Hepatocyte (in vitro differentiated cells): ENCODE measurements at regions not wholly inside any gene's neighbourhood (a gene's known extent, or its start where the extent isn't known, plus 50 kb on each side); places are given as distances from the start of the nearest gene placed in this dataset.

Source experiments
- EZH2 ChIP-seq: fragments of 200-600 bp; sonication (generic); IDR thresholded peaks from 2 replicates; pipeline ENCODE4 v1.6.1; 2016; ENCODE audit warnings: antibody characterized with exemption, mild to moderate bottlenecking, borderline replicate concordance
- EZH2phosphoT487 ChIP-seq: fragments of 200-600 bp; sonication (generic); IDR thresholded peaks from one replicate; pipeline ENCODE4 v1.6.1; 2018; ENCODE audit warnings: antibody characterized with exemption, mild to moderate bottlenecking, low read depth, moderate library complexity; ENCODE audit not compliant: unreplicated experiment, severe bottlenecking
- TF ChIP-seq, protein P1 (sequence below): fragments of 200-600 bp; sonication (generic); IDR thresholded peaks from 2 replicates; pipeline ENCODE4 v1.5.1; 2016; ENCODE audit warnings: antibody characterized with exemption, mild to moderate bottlenecking; ENCODE audit not compliant: poor library complexity

GRCh38 chr2:41965173-41965908, 82.5 kb upstream of the PKDCC start:
- TF ChIP-seq, protein P1, sequence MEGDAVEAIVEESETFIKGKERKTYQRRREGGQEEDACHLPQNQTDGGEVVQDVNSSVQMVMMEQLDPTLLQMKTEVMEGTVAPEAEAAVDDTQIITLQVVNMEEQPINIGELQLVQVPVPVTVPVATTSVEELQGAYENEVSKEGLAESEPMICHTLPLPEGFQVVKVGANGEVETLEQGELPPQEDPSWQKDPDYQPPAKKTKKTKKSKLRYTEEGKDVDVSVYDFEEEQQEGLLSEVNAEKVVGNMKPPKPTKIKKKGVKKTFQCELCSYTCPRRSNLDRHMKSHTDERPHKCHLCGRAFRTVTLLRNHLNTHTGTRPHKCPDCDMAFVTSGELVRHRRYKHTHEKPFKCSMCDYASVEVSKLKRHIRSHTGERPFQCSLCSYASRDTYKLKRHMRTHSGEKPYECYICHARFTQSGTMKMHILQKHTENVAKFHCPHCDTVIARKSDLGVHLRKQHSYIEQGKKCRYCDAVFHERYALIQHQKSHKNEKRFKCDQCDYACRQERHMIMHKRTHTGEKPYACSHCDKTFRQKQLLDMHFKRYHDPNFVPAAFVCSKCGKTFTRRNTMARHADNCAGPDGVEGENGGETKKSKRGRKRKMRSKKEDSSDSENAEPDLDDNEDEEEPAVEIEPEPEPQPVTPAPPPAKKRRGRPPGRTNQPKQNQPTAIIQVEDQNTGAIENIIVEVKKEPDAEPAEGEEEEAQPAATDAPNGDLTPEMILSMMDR: no peak
- TF ChIP-seq EZH2 (no peak), EZH2phosphoT487 (no peak)
